ENCODE measurements at regions not wholly inside any gene's neighbourhood (a gene's known extent, or its start where the extent isn't known, plus 50 kb on each side); places are given as distances from the start of the nearest gene placed in this dataset.
"Not testable (repeated sequence)": the region's sequence is repeated elsewhere in the genome, so short reads cannot be mapped to it uniquely, and the experiment has no call there.

DNA sequence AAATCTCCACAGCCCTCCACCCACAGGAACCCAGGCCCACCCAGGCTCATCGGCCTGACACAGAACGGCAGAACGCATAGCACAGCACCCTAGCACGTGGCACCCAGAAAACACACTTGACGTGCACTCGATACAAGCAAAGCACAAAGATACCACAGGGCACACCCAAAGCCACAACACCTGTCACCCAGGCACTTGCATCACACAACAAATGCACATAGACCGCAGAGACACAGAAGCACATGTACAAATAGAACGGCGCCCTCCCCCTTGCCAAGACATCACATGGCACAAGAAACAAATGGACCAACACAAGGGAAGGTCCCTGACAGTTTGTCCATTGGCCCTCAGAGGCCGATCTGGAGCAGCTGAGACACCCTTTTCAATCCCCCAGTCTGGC, 147.7 kb upstream of the WSCD1 start:
- intact Hi-C loops (cut with micrococcal nuclease; ENCODE audit: unreplicated experiment) = no loop called here
- Mint-ChIP-seq H3K36me3 (ENCODE audit: insufficient read depth, unreplicated experiment) (no peaks in the 10 kb centered on the region), H3K27ac (ENCODE audit: unreplicated experiment) (no peak overlapping the region), H3K4me1 (ENCODE audit: low read depth, unreplicated experiment) (no peaks in the 10 kb centered on the region), H3K4me3 (ENCODE audit: low read depth, unreplicated experiment) (no peak overlapping the region), H3K9me3 (ENCODE audit: low read depth, unreplicated experiment) (no peaks in the 10 kb centered on the region), H3K27me3 (ENCODE audit: unreplicated experiment) (peaks cover 35% of the 10 kb centered on the region)
- CTCF ChIA-PET = no interaction called here
- BruUV-seq (replicated peaks) = no TSS peak
- TF ChIP-seq, protein P1, sequence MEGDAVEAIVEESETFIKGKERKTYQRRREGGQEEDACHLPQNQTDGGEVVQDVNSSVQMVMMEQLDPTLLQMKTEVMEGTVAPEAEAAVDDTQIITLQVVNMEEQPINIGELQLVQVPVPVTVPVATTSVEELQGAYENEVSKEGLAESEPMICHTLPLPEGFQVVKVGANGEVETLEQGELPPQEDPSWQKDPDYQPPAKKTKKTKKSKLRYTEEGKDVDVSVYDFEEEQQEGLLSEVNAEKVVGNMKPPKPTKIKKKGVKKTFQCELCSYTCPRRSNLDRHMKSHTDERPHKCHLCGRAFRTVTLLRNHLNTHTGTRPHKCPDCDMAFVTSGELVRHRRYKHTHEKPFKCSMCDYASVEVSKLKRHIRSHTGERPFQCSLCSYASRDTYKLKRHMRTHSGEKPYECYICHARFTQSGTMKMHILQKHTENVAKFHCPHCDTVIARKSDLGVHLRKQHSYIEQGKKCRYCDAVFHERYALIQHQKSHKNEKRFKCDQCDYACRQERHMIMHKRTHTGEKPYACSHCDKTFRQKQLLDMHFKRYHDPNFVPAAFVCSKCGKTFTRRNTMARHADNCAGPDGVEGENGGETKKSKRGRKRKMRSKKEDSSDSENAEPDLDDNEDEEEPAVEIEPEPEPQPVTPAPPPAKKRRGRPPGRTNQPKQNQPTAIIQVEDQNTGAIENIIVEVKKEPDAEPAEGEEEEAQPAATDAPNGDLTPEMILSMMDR (IDR thresholded peaks at IDR 0.05; ENCODE audit: unreplicated experiment) = no peak
- DNase-seq = no peak

- Mint-ChIP-seq H3K9me3 (ENCODE audit: low read depth, unreplicated experiment) (no peaks in the 10 kb centered on the region), H3K27ac (ENCODE audit: unreplicated experiment) (no peak overlapping the region), H3K27me3 (ENCODE audit: unreplicated experiment) (peaks cover 47% of the 10 kb centered on the region), H3K4me3 (ENCODE audit: low read depth, unreplicated experiment) (no peak overlapping the region), H3K4me1 (ENCODE audit: low read depth, unreplicated experiment) (no peaks in the 10 kb centered on the region), H3K36me3 (ENCODE audit: insufficient read depth, unreplicated experiment) (no peaks in the 10 kb centered on the region)
- DNase-seq = no peak
- BruUV-seq (replicated peaks) = no TSS peak
- intact Hi-C loops (cut with micrococcal nuclease; ENCODE audit: unreplicated experiment) = no loop called here
- CTCF ChIA-PET = no interaction called here
- TF ChIP-seq, protein P1 (IDR thresholded peaks at IDR 0.05; ENCODE audit: unreplicated experiment) = no peak
Observed at GRCh38 chr17:5929721-5930120, 140.5 kb upstream of the WSCD1 start.

DNA sequence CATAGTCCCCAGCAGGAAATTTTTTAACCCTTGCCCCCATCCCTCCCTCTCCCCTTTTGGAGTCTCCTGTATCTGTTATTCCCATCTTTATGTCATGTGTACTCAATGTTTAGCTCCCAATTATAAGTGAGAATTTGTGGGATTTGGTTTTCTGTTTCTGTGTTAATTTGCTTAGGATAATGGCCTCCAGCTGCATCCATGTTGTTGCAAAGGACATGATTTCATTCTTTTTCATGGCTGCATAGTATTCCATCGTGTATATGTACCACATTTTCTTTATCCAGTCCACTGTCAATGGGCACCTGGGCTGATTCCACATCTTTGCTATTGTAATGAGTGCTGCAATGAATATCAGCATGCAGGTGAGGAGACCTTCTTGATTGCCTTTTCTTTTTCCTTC, 139.6 kb upstream of the WSCD1 start:
- not testable (repeated sequence) for DNase-seq; H3K9me3 Mint-ChIP-seq (ENCODE audit: low read depth, unreplicated experiment); H3K36me3 Mint-ChIP-seq (ENCODE audit: insufficient read depth, unreplicated experiment)

GRCh38 chr17:5931616-5932015, 138.6 kb upstream of the WSCD1 start:
- H3K36me3 Mint-ChIP-seq (ENCODE audit: insufficient read depth, unreplicated experiment) = no peaks in the 10 kb centered on the region
- CTCF ChIA-PET = no interaction called here
- no peak for DNase-seq
- H3K4me3 Mint-ChIP-seq (ENCODE audit: low read depth, unreplicated experiment) = no peak overlapping the region
- intact Hi-C loops (cut with micrococcal nuclease; ENCODE audit: unreplicated experiment) = no loop called here
- TF ChIP-seq, protein P1 (IDR thresholded peaks at IDR 0.05; ENCODE audit: unreplicated experiment) = no peak
- H3K27me3 Mint-ChIP-seq (ENCODE audit: unreplicated experiment) = peaks cover 66% of the 10 kb centered on the region
- no peak overlapping the region for H3K27ac Mint-ChIP-seq (ENCODE audit: unreplicated experiment)
- BruUV-seq (replicated peaks) = no TSS peak
- H3K4me1 Mint-ChIP-seq (ENCODE audit: low read depth, unreplicated experiment) = no peaks in the 10 kb centered on the region
- no peaks in the 10 kb centered on the region for H3K9me3 Mint-ChIP-seq (ENCODE audit: low read depth, unreplicated experiment)

More for the DNA sequence above, 139.6 kb upstream of the WSCD1 start:
- intact Hi-C loops (cut with micrococcal nuclease; ENCODE audit: unreplicated experiment); H3K4me3 Mint-ChIP-seq (ENCODE audit: low read depth, unreplicated experiment); BruUV-seq (replicated peaks); CTCF ChIA-PET; H3K27ac Mint-ChIP-seq (ENCODE audit: unreplicated experiment); H3K4me1 Mint-ChIP-seq (ENCODE audit: low read depth, unreplicated experiment): not testable (repeated sequence)
- H3K27me3 Mint-ChIP-seq (ENCODE audit: unreplicated experiment) = peaks cover 55% of the 10 kb centered on the region

GRCh38 chr17:5933430-5933829, 136.7 kb upstream of the WSCD1 start:
- no peak overlapping the region for H3K27ac Mint-ChIP-seq (ENCODE audit: unreplicated experiment)
- peaks cover 64% of the 10 kb centered on the region for H3K27me3 Mint-ChIP-seq (ENCODE audit: unreplicated experiment)
- H3K36me3 Mint-ChIP-seq (ENCODE audit: insufficient read depth, unreplicated experiment) = no peaks in the 10 kb centered on the region
- CTCF ChIA-PET = no interaction called here
- no peaks in the 10 kb centered on the region for H3K4me1 Mint-ChIP-seq (ENCODE audit: low read depth, unreplicated experiment)
- H3K4me3 Mint-ChIP-seq (ENCODE audit: low read depth, unreplicated experiment) = no peak overlapping the region
- intact Hi-C loops (cut with micrococcal nuclease; ENCODE audit: unreplicated experiment) = no loop called here
- no peaks in the 10 kb centered on the region for H3K9me3 Mint-ChIP-seq (ENCODE audit: low read depth, unreplicated experiment)
- TF ChIP-seq, protein P1 (IDR thresholded peaks at IDR 0.05; ENCODE audit: unreplicated experiment) = no peak
- DNase-seq = no peak
- no TSS peak for BruUV-seq (replicated peaks)
